HEK293T (cell line): ENCODE measurements at regions not wholly inside any gene's neighbourhood (a gene's known extent, or its start where the extent isn't known, plus 50 kb on each side); places are given as distances from the start of the nearest gene placed in this dataset.

ENCODE experiments used
- ELF4 ChIP-seq: fragments of 450-650 bp; IDR thresholded peaks from 2 replicates; pipeline ENCODE4 v1.6.1; 2017; ENCODE audit warnings: antibody characterized with exemption
- FOXA1 ChIP-seq: fragments of 450-650 bp; IDR thresholded peaks from 2 replicates; pipeline ENCODE4 v1.6.1; 2016; ENCODE audit warnings: mild to moderate bottlenecking
- FOXM1 ChIP-seq: fragments of 450-650 bp; IDR thresholded peaks from 2 replicates; pipeline ENCODE4 v1.6.1; 2017; ENCODE audit warnings: mild to moderate bottlenecking, borderline replicate concordance
- TARDBP ChIP-seq: fragments of 450-650 bp; IDR thresholded peaks from 2 replicates; pipeline ENCODE4 v1.6.1; 2016

- TF ChIP-seq TARDBP (no peak), ELF4 (no peak), FOXA1 (no peak), FOXM1 (no peak)
These were observed 1387.1 kb upstream of the TMEM132C start for GRCh38 chr12:126879842-126880241.
